Uterus (tissue), 3 donors: ENCODE measurements at regions not wholly inside any gene's neighbourhood (a gene's known extent, or its start where the extent isn't known, plus 50 kb on each side); places are given as distances from the start of the nearest gene placed in this dataset.

Experiments
- DNase-seq, 2 donors: peaks; one replicate each; pipeline ENCODE4 v3.0.0-alpha.2; 2019 to 2020
- H3K27ac ChIP-seq, 2 donors: fragments of 200-600 bp; sonication (generic); 1 replicate in 1 of 2; 2 replicates in 1 of 2; pipeline ENCODE4 v1.5.1; 2016 to 2018
- H3K27me3 ChIP-seq, 2 donors: fragments of 200-600 bp; sonication (generic); one replicate each; pipeline ENCODE4 v1.5.1; 2018 to 2019; ENCODE audit warnings: control low read depth in 1 of 2
- H3K36me3 ChIP-seq, 2 donors: fragments of 200-600 bp; sonication (generic); one replicate each; pipeline ENCODE4 v1.5.1; 2019; ENCODE audit warnings: control low read depth in 1 of 2
- H3K4me1 ChIP-seq, 2 donors: fragments of 200-600 bp; sonication (generic); one replicate each; pipeline ENCODE4 v1.5.1; 2018 to 2019; ENCODE audit warnings: control low read depth in 1 of 2
- H3K4me3 ChIP-seq, 2 donors: fragments of 200-600 bp; sonication (generic); 1 replicate in 1 of 2; 2 replicates in 1 of 2; pipeline ENCODE4 v1.5.1; 2018 to 2019; ENCODE audit warnings: mild to moderate bottlenecking in 1 of 2
- H3K9me3 ChIP-seq, 2 donors: fragments of 200-600 bp; sonication (generic); one replicate each; pipeline ENCODE4 v1.5.1; 2019; ENCODE audit warnings: control low read depth in 1 of 2
- POLR2A ChIP-seq, 2 donors: fragments of 450-650 bp; IDR thresholded peaks; one replicate each; pipeline ENCODE4 v1.6.1; 2016; ENCODE audit warnings: antibody characterized with exemption in 2 of 2, mild to moderate bottlenecking in 1 of 2, moderate library complexity in 1 of 2
- intact Hi-C: fragments of 100-400 bp; cut with DNase I; formaldehyde crosslinking; loops from one replicate; pipeline ENCODE4 v1.15.1; 2023; ENCODE audit warnings: low total_unique reads
- TF ChIP-seq, protein P1 (sequence below), 4 experiments: fragments of 200-600 bp in 2 of 4; fragments of 450-650 bp in 2 of 4; sonication (generic) in 2 of 4; IDR thresholded peaks; one replicate each; pipeline ENCODE4 v1.5.1; 2016 to 2019; ENCODE audit warnings: antibody characterized with exemption in 4 of 4, mild to moderate bottlenecking in 2 of 4, moderate library complexity in 1 of 4
- donor health status: DM: yes; HTN: yes; CAD: no.

DNA sequence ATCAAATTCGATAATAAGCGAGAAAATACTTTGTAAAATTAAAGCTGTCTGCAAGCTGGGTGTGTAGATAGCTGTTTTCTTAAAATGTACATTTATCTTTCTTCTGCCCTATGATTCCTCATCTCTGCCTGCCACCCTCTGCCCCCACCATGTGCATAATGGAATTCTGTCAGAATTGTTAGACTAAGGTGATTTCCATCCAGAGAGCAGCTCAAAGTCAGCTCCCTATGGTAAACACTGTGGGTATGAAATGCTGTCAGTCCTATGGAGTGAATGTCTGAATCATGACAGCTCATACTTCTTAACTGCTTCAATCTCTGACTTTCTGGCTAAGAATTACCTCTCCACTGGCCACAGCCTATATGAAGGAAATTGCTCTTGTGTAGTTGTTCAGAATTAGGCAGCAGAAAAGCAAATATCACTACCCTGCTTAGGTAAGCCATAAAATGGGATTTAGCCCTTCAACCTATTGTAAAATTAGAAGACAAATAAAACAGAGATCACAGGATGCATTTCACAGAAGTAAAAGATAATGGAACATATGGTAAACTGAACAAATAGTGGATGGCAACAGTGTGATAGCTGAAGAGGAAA lies 137.7 kb downstream of the CD8B2 start:
- Histone ChIP-seq H3K4me3 (no peak overlapping the region), H3K4me1 (no peaks in the 10 kb centered on the region), H3K27me3 (no peaks in the 10 kb centered on the region), H3K27ac (no peak overlapping the region), H3K36me3 (no peaks in the 10 kb centered on the region), H3K9me3 (no peaks in the 10 kb centered on the region)
- intact Hi-C loops, result no loop called here
- DNase-seq, result no peak
- no peak for TF ChIP-seq POLR2A (IDR thresholded peaks at IDR 0.05)
- TF ChIP-seq, protein P1, sequence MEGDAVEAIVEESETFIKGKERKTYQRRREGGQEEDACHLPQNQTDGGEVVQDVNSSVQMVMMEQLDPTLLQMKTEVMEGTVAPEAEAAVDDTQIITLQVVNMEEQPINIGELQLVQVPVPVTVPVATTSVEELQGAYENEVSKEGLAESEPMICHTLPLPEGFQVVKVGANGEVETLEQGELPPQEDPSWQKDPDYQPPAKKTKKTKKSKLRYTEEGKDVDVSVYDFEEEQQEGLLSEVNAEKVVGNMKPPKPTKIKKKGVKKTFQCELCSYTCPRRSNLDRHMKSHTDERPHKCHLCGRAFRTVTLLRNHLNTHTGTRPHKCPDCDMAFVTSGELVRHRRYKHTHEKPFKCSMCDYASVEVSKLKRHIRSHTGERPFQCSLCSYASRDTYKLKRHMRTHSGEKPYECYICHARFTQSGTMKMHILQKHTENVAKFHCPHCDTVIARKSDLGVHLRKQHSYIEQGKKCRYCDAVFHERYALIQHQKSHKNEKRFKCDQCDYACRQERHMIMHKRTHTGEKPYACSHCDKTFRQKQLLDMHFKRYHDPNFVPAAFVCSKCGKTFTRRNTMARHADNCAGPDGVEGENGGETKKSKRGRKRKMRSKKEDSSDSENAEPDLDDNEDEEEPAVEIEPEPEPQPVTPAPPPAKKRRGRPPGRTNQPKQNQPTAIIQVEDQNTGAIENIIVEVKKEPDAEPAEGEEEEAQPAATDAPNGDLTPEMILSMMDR (IDR thresholded peaks at IDR 0.05), result no peak

DNA sequence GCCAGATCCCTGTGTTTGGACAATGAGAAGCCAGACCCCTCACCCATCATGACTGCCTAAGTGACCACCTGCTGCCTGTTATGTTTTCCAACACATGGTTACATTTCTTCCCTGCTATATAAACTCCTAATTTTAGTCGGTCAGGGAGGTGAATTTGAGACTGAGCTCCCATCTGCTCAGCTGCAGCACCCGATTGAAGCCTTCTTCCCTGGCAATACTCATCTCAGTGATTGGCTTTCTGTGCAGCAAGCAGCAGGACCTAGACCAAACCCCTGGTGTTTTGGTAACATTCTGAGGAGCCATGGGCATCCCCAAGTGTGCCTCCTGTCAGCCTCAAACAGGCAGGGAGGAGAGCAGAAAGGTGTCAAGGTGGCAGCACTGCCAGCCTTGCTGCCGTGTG lies 141.2 kb downstream of the CD8B2 start:
- DNase-seq, result no peak
- Histone ChIP-seq H3K27me3 (no peaks in the 10 kb centered on the region), H3K4me1 (no peaks in the 10 kb centered on the region), H3K9me3 (no peaks in the 10 kb centered on the region), H3K27ac (no peak overlapping the region), H3K36me3 (no peaks in the 10 kb centered on the region), H3K4me3 (no peak overlapping the region)
- TF ChIP-seq, protein P1 (IDR thresholded peaks at IDR 0.05), result no peak
- TF ChIP-seq POLR2A (IDR thresholded peaks at IDR 0.05), result no peak
- intact Hi-C loops, result no loop called here

DNA sequence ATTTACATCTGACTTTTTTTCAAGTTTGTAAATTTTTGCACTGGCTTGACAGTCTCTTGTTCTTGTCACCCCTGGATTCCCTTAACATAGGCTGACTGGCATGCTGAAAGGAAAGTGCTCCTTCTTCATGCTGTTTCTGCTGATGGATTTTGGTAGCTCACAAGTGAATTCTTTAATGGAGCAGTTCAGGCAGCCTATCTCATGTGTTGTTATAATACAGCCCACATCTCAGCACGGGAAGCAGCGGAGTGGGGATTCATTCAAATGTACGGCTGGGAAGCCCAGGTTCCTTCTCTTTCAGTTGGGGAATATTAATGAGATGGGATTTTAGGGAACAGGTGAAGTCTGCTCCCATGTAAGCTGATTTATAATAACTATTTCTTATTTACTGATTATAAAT lies 142.8 kb downstream of the CD8B2 start:
- no peak overlapping the region for H3K4me3 ChIP-seq
- no peak for TF ChIP-seq POLR2A (IDR thresholded peaks at IDR 0.05)
- TF ChIP-seq, protein P1 (IDR thresholded peaks at IDR 0.05), result no peak
- no peaks in the 10 kb centered on the region for H3K4me1 ChIP-seq
- no peaks in the 10 kb centered on the region for H3K36me3 ChIP-seq
- H3K9me3 ChIP-seq, result no peaks in the 10 kb centered on the region
- no peaks in the 10 kb centered on the region for H3K27me3 ChIP-seq
- no peak for DNase-seq
- intact Hi-C loops, result no loop called here
- H3K27ac ChIP-seq, result no peak overlapping the region

DNA sequence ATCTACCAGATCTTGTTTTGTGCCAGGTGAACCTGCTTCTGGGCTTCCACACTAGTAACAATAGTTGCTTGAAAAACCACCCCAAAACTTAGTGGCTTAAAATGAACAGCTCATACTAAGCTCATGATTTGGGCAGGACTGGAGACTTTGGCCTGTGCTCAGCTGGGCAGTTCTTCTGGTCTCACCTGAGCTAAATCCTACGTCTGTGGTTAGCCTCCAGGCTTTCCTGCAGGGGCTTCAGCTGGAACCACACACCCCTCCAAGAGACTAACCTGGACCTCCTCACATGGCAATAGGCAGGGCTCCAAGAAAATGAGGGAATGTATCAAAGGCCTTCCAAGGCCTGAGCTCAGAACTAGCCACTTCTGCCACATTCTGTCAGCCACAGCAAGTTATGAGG lies 144.1 kb downstream of the CD8B2 start:
- no peaks in the 10 kb centered on the region for H3K27me3 ChIP-seq
- H3K36me3 ChIP-seq, result no peaks in the 10 kb centered on the region
- TF ChIP-seq, protein P1 (IDR thresholded peaks at IDR 0.05), result no peak
- TF ChIP-seq POLR2A (IDR thresholded peaks at IDR 0.05), result no peak
- H3K9me3 ChIP-seq, result no peaks in the 10 kb centered on the region
- DNase-seq, result no peak
- intact Hi-C loops, result no loop called here
- H3K4me3 ChIP-seq, result no peak overlapping the region
- H3K4me1 ChIP-seq, result no peaks in the 10 kb centered on the region
- no peak overlapping the region for H3K27ac ChIP-seq

DNA sequence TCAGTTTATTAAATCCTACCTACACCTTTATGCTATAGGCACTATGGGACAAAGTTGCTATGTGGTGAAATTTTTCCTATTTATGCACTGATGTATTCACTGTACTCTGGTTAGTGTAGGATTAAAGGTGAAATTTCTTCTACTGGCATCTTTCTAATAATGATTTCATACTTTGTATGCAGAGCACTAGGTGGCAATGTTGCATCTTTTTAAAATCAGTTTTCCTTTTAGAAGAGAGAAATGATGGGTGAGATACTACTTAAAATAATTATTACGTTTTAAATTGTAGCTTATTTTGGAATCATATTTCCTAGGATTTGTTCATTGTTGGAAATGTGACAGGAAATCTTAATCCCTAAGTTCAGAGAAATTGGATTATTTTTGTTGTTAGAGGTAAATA lies 150.9 kb downstream of the CD8B2 start:
- DNase-seq, result no peak
- Histone ChIP-seq H3K4me1 (no peaks in the 10 kb centered on the region), H3K27ac (no peak overlapping the region), H3K36me3 (no peaks in the 10 kb centered on the region), H3K4me3 (no peak overlapping the region), H3K9me3 (no peaks in the 10 kb centered on the region), H3K27me3 (no peaks in the 10 kb centered on the region)
- intact Hi-C loops, result no loop called here
- TF ChIP-seq, protein P1 (IDR thresholded peaks at IDR 0.05), result peak; percentile 7 to 48 (median 24)
- TF ChIP-seq POLR2A (IDR thresholded peaks at IDR 0.05), result no peak
